HG03159 (cell line): ENCODE measurements at regions not wholly inside any gene's neighbourhood (a gene's known extent, or its start where the extent isn't known, plus 50 kb on each side); places are given as distances from the start of the nearest gene placed in this dataset.

Experiments
- ATAC-seq: cut with Tn5 transposase; IDR thresholded peaks from one replicate; pipeline ENCODE4 v1.9.1; 2021; ENCODE audit warnings: mild to moderate bottlenecking, moderate library complexity; ENCODE audit not compliant: unreplicated experiment

DNA sequence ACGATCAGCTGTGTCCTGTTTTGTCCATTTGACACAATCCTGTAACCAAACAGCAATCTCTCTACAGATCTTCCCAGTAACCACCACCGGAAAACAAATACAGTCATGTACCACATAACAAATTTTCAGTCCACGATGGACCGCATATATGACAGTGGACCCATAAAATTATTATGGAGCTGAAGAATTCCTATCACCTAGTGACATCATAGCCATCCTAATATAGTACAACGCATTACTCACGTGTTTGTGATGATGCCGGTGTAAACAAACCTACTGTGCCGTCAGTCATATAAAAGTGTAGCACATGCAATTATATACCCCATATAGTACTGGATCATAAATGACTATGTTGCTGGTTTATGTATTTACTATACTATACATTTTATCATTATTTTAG is 133.7 kb upstream of the EDNRA start:
- no peak for ATAC-seq

DNA sequence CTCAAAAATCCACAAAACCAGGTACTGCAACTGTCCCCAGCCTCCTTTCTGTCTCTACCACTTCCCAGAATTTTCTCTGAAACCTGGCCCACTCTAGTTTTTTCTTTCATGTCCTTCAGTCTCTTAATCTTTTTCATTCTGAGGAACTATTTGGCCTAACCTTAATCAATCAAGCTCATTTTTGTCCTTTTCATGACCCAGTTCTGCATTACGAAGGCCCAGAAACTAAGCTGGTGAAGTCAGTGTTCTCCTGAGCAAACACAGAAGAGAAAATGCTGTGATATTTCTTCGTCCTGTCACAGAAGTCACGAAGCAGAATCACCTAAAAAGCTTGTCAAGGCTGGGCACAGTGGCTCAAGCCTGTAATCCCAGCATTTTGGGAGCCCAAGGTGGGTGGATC is 131.7 kb upstream of the EDNRA start:
- no peak for ATAC-seq

DNA sequence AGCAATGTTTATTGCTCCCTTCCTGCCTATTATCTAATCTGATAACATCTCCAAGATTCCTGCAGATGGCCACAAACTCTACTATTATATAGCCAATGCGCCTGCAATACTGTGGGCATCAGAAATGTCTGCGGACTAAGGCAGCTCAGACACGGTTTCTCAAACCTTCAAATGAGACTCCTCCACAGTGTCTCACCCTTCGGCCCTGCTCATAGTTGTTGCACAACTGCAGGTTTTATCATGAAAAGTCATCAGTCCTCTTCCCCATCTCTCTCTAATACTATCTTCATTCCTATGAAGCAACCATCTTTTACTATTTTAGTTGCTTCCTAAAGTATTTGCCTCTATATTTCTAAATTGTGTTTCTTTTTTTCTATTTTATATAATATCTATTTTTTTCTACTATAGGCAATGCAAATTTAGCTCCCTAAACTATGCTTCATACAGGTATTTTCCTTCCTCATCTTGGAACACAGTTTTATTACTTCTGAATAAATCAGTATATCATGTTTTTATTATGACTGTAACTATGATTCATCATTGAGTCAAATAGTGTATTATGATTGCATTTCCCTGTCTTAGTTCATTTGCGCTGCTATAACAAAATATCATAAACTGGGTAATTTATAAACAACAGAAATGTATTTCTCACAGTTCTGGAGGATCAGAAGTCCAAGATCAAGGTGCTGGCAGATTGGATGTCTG is 129.7 kb upstream of the EDNRA start:
- no peak for ATAC-seq

DNA sequence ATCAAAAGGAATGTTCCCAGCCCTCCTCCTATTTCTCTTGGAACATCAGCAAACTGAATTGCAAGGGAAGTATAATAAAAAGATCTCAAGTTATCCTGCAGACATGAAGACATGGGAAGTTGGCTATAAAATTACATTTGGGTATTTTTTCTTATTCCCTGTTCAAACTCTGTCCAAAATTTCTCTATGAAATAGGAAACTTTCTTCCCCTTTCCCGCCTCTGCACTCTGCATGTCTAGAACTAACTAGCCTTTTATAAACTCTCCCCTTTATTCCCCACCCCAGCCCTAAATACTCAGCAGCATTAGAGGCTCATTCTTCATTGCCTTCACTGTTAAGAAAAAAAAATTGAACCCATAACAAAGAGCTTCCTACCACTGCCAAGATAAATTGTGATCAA is 126.7 kb upstream of the EDNRA start:
- no peak for ATAC-seq

DNA sequence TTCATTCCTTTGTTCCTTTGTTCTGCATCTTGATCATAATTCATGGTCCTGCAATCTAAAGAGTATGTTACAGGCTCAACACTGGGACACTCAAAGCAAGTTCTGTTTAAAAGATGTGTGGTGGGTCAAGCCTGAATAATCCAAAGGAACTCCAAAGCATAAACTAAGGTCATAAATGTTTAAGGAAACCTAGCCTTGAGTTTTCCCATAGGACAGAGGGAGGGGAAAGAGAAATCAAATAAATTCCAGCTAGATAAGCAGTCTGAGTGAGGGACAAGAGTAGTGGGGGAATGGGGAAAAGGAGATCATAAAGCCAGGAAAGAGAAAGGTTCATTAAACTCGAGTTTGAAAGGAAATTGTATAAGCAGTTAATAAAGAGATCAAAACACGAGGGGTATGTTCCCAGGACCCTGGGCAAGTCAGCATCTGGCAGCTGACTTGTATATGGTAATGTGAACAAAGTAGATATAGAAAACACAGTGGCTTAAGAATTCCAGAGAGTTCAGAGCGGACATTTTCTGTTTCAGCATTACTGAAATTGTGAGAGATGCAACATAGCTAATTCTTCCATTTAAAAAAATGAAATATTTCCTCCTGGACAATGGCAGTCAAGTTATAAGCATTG is 125.8 kb upstream of the EDNRA start:
- no peak for ATAC-seq

DNA sequence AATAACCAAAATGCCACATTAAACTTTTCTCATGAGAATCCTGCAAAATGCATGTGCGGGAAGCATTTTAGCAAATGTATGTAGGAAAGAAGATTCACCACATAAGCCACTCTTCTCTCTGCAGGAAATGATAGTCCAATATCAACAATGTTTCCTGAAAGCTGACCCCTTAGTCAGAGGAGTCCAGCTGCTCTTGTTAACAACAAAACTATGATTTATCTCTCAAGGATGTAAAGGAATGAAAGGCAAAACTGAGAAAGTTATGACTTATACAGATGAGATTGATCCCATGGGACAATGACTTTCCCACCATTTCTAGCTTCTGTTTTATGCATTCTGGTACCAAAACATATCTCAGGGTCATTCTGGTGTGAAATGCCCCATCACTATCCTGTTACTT is 125.0 kb upstream of the EDNRA start:
- ATAC-seq, result no peak

DNA sequence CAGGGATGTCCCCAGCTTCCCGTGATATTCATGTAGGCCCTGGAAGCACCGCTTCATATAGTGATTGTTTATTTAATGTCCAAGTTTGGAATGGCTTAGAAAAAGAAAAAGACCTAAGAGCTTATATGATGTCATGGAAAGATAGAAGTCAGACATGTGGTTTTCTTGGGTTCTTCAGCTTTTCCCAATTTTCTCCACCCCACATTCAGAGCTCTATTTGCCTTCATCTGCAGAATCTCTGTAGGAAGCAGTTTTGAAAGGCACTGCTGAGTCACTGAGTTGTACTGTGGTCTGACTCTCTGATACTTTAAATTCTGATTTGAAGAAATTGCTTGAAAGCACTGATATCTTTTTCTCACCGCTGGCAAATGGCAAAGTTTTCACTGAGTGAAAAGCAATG is 120.6 kb upstream of the EDNRA start:
- ATAC-seq, result no peak

DNA sequence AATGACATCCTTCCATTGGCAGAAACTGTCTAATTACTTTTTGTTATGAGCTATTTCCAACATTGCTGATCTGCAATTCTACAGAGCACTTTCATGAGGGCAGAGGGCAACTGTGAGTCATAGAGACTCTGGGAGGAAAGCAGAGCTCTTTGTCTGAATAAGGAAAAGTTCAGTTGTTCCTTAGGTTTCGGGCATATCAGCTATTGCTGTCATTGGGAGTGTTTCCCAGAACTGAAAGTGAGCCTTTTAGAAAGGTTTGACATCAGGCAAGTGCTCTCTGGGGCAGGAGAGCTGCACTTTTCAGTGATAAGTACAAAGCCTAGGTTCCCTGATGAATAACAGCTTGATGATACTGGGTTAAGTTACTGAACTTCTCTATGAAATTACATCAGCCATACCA is 119.2 kb upstream of the EDNRA start:
- no peak for ATAC-seq

DNA sequence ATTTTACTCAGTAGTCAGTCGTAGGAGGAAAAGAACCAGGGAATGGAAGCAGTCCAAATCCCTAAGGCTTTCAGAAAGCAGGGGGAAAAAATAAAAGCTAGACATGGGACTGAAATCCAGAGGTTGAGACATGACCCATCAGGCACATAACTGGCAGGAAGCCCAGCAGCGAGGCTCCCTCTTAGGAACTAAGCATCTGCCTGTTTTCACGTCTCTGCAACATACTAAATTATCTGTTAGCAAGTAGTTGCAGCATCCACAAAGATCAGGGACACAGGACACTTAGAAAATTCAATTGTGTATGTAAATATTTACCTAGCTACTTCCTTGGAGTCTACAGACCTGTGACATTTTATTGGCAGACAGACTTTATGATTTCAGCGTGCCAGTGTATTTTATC is 118.0 kb upstream of the EDNRA start:
- no peak for ATAC-seq

DNA sequence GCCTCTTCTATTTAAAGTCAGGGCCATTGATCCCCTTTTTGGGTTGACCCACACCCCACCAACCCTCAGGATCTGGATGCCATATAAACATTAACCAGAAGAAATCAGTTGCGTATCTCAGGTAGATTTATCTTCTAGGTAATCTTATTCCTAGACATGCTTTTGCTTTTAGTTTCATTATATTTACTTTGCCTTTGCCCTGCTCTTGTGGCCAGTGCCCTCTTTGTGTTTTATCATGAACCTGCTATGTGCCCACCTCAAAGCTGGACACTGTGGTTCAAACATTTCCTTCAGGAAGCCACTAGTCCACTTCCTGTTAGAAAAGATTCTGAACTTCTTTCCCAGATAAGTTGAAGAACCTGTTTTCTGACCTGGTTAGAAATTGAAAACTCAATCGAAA is 117.4 kb upstream of the EDNRA start:
- ATAC-seq, result no peak

DNA sequence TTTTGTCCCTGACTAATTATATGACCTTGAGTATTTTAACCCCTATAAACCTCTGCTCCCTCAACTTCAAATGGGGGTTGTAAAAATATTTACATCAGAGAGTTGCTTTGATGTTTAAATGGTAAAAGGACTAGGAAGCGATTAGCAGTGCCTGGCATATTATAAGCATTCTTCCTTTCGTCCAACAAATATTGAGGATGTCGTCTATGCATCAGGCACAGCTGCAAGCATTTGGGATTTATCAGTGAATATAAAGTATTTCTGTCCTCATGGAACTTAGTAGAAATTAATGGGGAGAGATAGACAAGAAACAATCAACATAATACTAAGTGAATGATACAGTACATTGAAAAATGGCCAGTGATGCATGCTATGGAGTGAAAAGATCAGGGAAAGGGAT is 115.5 kb upstream of the EDNRA start:
- ATAC-seq, result no peak

DNA sequence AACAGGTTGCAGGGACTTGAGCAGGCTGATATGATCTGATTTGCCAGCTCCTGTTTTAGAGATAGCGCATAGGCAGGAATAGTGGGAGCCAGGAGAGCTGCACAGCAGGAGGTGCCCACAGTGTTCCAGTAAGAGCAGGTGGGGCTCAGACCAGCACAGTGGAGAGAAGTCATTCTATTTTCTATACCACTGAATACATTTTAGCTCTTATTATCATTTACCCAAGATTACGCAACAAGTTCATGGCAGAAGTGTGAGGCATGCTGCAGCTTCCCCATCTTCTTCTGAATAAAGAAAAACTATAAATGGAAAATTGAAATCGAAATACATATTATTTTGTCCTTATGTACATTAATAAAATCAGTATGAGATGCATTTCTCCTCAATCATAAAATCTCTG is 114.7 kb upstream of the EDNRA start:
- no peak for ATAC-seq

DNA sequence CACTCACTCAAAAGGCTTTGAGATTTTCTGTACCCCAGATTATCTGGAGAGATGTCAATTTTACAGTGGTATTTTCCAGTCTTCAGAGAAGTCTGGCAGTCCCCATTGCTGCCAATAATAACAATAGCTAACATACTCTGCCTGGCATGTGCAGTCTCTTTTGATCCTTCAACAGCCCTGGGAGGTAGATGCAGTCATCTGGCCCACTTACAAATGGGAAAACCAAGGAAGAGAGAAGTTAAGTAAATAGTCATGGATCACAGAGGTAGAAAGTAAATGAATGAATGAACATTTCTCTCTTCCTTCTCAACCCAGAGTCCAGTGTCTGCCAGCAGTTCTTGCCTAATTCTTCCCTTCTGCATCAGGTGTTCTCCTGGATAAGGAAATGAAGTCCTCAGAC is 113.0 kb upstream of the EDNRA start:
- ATAC-seq, result no peak

DNA sequence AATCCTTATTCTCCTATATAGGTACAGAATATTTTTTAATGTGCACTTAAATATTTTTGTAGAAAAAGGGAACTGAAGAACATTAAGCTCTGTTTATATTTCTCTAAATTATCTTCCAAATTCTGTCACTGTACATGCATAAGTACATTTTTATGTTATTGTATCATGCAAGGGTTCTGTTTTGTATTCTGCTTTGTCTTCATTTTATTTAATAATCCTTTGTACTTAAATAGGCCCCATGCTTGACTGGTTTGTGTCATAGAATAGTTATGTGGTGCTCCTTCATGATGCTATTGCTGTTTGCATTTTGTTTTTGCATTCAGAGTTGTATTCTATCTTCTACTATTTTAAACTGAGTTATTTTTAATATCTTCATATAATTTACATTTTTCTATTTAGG is 111.9 kb upstream of the EDNRA start:
- ATAC-seq, result no peak

DNA sequence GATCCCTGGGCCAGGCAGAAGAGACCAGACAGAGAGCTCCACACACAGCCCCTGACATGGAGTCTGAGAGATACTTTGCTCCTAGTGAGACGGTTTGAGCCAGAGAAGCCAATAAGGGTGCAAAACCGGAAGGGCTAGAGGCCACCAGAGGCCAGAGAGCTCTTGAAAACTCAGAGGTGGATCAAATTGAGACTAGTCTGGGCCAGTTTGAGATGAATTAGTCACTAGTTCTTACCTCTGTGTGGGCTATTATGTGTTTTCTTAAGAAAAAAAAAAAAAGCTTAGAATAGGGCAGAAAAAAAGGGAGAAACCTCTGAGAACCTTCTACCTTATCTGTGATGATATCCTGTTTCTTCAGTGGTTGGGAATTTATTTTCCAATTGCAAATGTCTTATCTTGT is 110.4 kb upstream of the EDNRA start:
- ATAC-seq, result no peak

DNA sequence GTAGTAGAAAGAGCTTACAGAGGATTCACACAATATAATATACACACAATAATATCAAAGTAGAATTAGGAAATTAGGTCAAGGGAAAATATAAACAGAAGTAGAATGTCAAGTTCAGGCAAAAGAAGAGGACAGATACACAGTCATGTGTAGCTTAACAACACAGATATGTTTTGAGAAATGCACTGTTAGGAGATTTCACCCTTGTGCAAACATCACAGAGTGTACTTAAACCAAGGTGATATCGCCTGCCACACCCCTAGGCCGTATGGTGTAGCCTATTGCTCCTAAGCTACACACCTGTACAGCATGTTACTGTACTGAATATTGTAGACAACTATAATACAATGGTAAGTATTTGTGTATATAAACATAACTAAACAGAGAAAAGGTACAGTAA is 110.0 kb upstream of the EDNRA start:
- no peak for ATAC-seq

DNA sequence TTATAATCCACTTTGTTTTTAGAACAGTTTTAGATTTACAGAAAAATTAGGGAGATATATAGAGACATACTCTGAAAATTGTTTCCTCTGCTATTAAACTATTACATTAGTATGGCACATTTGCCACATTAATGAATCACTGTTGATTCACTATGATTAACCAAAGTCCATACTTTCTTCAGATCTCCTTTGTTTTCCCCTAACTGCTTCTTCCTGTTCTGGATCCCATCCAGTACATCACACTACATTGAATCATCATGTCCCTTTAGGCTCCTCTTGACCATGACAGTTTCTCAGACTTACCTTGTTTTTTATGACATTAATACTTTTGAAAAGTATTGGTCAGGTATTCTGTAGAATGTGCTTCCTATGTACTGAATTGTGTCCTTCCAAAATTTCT is 109.2 kb upstream of the EDNRA start:
- ATAC-seq, result no peak

DNA sequence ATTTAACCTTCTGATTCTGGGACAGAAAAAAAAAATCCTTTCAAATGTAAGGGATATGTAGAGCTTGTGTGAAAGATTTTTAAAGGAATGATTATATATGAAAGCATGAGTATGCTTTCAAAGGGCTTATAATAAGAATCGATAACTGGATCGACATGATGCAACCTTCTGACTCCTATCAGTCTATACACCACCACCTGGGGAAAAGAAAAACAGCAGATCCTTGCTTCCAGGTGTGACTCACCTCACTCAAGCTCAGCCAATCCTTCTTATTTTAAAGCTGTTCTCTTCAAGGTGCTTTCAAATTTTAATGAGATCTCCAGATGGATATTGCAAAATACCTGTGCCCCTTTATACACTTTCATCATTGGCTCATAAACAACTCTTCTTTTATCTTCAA is 102.1 kb upstream of the EDNRA start:
- ATAC-seq, result no peak

DNA sequence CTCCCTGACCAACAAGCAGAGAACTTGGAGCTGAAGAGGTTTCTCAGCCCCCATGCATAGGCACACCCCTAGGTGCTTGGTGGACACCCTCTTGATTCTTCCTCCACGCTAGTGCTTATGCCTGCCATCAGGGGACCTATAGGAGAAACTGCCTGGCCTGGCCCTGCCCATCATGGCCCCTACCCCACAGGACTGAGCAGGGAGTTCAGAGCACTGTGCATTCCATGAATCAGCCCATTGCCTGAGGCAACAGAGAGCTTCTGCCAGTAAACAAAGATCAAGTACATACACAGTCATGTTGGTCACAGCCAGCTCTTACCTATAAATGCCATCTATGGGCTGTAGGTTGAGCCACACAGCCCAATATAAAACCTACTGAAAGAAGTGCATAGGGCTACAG is 99.1 kb upstream of the EDNRA start:
- ATAC-seq, result no peak

DNA sequence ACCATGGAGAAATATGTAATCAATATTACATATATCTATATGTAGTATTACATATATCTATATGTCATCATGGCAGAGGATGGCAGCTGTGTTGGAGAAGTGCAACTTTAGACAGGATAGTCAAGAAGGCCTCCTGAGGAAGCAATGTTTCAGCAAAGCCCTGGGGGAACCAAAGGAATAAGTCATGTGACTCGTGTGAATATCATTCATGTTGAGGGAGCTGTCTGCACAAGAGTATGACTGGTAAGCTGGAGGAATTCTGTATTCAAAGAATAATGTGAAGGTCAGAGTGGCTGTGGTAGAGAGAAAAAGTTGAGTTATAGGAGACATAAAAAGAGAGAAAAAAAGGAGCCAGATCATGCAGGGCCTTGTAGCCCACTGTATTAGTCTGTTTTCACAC is 92.9 kb upstream of the EDNRA start:
- no peak for ATAC-seq

DNA sequence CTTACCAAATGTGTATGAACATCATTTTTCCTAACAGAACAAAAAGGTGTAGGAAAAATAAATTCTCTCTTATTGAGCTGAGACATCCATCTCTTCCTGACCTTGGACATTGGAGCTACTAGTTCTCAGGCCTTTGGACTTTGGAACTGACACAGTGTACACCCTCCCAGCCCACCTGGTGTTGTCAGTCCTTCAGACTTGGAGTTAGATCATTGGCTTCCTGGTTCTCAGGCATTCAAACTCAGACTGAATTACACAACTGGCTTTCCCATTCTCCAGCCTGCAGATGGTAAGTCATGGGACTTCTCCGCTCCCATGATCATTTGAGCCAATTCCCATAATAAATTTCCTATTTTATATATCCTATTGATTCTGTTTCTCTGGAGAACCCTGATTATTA is 84.8 kb upstream of the EDNRA start:
- no peak for ATAC-seq

DNA sequence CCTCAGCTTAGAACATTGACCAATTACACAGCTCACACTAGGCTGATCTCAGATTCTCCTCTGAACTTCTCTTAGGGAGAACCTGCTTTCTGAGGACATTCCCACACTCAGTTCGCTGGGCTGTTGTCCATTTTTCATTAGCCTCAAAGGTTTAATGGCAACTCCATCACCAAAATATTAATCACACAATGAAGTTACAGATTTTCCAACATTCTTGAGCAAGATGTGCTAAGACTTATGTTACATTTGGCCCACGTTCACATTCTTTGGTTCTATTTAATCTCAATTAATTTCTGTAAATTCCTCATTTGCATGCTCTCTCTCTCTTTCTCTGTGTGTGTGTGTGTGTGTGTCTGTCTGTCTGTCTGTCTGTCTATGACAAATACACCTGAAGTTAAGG is 82.3 kb upstream of the EDNRA start:
- ATAC-seq, result no peak

DNA sequence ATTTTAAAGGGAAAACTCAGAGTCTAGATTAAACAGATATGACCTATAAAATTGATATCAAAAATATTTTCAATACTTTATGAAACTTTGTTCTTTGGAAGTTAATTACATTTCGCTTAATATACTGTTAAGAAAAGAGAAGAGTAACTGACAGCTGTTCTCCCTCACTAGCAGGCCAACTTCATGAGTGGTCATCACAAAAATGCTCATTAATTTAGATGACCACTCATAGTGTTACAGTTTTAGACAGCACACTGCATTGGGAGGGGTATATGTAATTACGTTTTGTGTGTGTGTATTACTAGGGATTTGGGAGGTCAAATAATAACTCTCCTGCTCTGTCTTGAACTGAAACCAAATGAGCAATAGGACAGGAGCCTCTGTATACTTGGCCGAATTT is 80.2 kb upstream of the EDNRA start:
- no peak for ATAC-seq
